HG03280 (cell line): ENCODE measurements at regions not wholly inside any gene's neighbourhood (a gene's known extent, or its start where the extent isn't known, plus 50 kb on each side); places are given as distances from the start of the nearest gene placed in this dataset.
"Not testable (repeated sequence)": the region's sequence is repeated elsewhere in the genome, so short reads cannot be mapped to it uniquely, and the experiment has no call there.

ENCODE experiments used
- ATAC-seq: cut with Tn5 transposase; IDR thresholded peaks from one replicate; pipeline ENCODE4 v1.9.1; 2021; ENCODE audit warnings: mild to moderate bottlenecking, moderate library complexity; ENCODE audit not compliant: unreplicated experiment

DNA sequence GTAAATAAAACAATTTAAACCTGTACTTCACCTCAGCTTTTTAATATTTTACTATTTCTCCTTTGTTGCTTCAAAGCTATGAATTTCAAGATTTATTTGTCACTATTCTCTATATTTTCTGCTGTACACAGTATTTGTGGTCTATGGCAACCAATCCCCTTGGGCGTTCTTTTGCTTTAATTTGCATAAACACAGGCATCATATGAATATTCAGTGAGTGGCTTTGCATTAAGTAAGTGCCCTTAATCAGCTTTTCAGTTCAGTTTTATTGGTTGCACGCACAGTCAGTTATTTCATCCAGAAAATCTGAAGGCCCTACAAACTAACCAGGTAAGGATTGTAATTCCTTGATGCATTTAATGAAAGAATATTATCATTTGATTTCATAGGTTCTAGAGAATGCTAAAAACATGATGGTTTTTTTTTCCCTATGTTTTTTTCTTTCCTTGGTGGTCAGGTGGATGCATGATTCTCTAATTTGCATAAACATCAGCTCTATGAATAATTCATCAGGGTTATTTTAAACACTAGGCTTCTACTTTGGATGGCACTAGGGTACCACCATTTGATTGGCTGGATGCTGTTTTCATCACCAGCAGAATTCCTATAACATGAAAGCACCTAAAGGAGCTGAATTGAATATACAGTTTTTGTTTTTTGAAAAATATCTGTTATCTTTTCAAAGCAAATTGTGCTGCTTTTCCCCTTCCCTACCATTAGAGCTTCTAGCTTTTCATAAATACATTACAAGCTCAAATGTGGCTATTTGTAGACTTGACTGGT, 249.2 kb upstream of the CCNH start:
- no peak for ATAC-seq

DNA sequence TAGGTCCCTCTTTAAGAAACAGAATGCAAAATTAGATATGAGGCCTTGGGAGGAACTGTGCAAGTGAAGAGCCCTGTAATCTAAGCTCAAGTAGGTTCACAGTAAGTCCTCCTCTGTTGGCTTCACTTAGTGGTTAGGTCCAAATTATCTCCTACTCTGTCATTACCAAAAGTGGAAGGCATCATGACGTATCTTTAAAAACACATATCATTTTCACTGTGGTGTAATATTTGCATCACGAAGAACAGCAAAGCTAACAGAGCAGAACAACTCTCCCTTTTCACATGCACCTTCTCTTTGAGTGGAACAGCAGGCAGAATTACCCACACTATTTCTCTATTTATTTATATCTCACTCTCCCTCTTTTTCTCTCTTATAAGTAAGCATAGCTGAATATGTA, 240.5 kb upstream of the CCNH start:
- ATAC-seq: no peak

DNA sequence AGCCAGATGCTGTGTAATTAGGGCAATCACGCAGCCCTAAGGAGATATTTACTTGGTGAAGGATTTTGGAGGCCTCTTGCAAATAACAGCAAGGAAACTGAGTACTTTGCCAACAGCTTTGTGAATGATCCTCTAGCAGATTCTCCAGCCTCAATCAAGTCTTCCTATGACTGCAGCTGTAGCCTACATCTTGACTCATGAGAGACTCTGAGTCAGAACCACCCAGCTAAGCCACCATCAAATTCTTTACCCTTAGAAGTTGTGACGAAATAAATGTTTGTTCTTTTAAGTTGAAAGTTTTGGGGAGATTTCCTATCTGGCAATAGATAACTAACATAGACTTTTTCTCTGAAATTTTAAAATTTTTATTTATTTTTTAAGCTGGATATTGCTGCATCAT, 237.6 kb upstream of the CCNH start:
- ATAC-seq: no peak

DNA sequence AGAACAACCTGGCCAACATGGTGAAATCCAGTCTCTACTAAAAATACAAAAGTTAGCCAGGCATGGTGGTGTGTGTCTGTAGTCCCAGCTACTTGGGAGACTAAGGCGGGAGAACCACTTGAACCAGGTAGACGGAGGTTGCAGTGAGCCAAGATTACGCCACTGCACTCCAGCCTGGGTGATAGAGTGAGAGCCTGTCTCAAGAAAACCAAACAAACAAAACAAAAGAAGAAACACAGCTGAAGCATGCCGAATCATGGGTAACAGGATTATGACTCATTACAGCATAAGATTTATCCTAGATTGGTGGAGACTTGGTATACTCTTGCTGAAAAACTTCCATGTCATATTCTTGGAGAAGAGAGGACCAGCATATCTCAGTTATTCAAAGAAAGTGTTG, 236.7 kb upstream of the CCNH start:
- no peak for ATAC-seq

DNA sequence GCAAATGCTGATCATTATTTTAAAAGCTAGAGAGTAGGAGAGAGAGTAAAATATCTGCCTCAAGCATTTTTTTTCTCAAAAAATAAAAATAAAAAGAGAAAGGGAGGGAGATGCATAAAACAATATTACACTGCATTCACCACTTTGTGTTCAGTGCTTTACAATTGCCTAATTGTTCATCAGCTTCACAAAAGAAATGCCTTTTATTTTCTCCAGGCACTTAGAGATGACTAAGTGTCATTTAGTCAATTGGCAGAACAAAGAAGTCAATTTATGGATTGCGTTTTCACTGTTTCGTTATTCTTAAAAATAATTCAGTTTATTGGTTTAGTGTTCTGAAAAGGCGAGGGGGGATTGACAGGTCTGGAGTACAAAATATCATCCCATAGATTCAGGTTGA, 232.5 kb upstream of the CCNH start:
- ATAC-seq: no peak

DNA sequence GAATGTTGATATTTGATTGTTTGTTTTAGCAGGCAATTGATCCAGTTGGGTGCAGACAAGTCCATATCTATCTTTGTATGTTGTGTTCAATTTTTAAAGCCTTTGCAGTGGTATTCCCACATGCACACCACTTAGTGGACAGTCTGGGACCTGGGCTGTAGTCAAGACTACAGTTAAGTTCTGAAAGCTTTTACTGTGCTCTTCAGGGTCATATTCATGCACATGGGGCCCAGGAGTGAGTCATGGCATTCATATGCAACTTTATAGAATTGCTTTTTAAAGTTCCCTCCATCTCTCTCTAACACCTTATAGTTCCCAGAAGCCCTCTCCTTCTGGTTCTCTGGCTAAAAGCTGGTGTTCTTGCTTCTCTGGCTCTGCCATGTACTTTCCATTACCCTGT, 228.2 kb upstream of the CCNH start:
- ATAC-seq: no peak

DNA sequence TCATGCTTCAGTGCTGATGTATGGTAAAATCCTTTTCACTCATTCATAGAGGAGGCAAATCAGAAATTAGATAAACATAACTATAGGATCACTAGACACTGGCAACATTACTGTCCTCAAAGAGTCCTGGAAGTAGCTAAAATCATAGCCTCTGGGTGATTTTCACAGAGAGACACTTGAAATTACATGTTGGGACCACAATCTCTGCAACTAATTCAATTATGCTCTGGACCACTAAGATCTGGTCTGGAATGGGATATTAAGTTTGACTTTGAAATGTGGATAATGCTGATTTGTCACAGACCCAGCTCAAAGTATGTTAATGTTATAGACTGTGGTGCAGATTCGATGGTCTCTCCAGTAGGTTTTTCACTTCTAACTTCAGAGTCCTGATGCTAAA, 214.6 kb upstream of the CCNH start:
- ATAC-seq: no peak

DNA sequence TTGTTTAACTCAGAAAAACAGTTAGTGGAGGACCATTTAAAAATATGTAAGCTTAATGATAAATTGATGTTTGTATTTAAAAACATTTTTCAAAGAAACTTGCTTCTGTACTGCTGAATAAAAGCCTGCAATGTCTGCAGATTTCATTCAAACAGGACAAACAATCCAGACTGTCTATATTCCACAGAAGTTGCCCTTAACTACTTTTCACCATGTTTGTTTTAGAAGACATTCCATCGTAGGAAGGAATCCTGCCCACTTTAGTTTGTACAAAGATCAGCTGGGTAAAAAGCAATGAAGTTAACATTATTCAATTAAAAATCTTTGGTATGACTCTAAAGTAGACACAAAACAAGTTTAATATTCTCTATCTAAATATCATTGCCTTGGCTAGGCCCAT, 195.7 kb upstream of the CCNH start:
- ATAC-seq: no peak

DNA sequence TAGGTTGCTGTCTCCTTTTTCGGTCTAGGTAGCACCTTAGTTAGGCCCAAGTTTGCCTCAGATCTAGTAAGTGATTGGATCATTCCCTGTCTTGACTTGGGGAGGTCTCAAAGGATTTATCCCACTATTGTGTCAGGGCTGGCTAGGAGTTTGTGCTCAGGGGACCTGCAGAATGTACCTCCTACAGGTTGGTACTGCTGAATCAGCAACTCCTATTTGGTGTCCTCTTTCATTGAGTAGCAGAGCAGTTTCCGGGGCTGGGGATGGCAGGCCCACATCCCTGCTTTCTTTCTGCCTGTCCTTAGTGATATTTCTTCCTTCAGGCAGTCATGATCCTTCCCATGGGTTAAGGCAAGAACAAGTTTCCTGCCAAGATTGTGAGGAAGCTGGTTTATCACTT, 192.9 kb upstream of the CCNH start:
- ATAC-seq: no peak

DNA sequence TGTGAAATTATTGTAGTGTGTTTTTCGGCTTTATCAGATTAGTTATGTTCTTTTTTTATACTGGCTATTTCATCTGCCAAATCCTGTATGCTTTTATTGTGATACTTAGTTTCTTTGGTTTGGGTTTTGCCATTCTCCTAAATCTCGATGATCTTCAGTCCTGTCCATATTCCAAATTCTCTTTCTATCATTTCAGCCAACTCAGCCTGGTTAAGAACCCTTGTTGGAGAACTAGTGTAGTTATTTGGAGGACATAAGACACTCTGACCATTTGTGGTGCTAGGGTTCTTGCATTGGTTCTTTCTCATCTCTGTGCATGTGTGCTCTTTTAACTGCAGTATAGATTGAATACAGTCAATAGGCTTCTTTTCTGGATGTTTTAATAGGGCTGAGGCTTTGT, 187.0 kb upstream of the CCNH start:
- ATAC-seq: no peak

DNA sequence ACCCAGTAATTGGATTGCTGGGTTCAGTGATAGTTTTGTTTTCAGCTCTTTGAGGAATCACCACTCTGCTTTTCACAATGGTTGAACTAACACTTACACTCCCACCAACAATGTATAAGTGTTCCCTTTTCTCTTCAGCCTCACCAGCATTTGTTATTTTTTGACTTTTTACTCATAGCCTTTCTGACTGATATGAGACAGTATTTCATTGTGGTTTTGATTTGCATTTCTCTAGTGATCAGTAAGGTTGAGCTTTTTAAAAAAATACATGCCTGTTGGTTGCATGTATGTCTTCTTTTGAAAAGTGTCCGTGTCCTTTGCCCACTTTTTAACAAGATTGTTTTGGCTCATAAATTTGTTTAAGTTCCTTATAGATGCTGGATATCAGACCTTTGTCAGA, 185.7 kb upstream of the CCNH start:
- ATAC-seq: no peak

DNA sequence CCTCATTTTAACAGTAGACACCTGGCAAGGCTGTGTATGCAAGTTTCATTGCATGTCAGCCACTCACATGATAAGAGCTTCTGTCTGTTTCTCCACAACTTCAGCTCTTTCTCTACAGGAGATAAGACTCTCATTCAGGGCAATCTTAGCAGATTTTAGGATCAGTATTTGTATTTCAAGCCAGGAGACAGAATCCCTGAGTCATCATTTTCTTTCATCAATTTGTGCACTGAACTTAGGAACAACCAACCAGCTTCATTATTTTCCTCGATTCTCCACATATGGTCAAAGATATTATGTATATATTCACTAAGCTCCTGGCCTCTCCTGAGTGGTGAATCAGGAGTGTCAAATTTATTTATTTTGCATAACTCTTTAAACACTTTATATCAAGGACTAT, 181.8 kb upstream of the CCNH start:
- no peak for ATAC-seq

DNA sequence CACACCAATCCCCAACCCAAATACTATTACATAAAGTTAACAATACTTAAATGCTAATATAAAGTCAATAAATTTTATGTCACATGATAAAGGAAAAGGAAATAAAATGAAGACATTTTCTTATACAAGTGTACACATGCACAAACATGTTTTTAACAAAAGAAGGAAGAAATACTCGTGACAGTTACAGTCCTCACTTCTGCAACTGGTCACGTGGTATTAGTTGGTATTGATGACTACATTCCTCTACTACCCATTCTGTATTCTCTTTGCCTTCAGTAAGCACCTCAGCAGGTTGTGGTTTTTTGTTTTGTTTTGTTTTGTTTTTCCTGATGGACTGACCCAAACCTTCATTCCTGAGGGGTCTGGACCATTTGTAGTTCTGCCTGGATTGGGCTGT, 176.9 kb upstream of the CCNH start:
- no peak for ATAC-seq

DNA sequence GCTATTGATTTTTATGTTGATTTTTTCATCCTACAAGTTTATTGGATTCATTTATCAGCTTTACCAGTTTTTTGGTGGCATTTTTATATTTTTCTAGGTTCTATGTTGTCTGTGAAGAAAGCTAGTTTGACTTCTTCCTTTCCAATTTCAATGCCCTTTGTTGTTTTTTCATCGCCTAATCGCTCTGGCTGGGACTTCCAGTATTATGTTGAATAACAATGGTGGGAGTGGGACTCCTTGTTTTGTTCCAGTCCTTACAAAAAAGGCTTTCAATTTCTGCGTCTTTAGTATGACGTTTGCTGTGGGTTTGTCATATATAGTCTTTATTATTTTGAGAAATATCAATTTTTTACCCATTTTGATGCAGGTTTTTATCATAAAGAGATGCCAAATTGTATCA, 175.6 kb upstream of the CCNH start:
- ATAC-seq: no peak

DNA sequence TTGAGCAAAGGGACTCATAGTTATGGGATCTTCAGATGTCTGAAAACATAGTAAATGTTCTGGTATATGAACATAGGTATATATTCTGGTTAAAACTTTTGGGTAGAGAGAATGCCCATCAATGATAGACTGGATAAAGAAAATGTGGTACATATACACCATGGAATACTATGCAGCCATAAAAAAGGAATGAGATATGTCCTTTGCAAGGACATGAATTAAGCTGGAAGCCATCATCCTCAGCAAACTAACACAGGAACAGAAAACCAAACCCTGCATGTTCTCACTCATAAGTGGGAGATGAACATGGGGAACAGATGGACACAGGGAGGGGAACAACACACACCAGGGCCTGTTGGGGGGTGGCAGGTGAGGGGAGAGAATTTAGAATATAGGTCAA, 171.0 kb upstream of the CCNH start:
- not testable (repeated sequence) for ATAC-seq

DNA sequence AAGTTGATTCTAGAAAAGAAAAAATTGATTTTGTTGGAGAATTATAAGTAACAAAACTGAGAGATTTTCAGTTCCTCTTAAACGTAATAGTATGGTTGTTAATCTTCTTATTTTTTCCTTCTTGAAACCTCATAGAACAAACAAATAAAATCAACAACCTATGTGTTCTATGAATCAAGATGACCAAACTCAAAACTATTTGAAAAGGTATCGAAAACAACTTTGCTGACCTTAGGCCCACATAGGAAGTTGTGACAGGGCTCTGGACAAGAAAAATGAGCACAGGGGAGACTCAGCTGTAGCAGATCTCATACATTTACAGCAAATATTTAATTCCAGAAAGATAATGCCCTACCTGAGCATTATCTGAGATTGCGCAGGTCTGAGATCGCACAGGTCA, 169.4 kb upstream of the CCNH start:
- ATAC-seq: peak; percentile 57

DNA sequence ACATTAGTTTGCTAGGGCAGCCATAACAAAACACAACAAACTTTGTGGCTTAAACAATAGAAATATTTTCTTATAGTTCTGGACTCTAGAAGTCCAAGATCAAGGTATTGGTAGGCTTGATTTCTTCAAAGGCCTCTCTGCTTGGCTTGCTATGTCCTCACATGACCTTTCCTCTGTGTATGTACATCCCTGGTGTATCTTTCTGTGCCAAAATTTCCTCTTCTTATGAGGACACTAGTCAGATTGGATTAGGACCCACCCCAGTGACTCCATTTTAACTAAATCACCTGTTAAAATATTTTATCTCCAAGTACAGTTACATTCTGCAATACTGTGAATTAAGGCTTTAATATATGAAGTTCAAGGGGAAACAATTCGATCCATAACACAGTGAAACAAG, 168.9 kb upstream of the CCNH start:
- ATAC-seq: no peak

DNA sequence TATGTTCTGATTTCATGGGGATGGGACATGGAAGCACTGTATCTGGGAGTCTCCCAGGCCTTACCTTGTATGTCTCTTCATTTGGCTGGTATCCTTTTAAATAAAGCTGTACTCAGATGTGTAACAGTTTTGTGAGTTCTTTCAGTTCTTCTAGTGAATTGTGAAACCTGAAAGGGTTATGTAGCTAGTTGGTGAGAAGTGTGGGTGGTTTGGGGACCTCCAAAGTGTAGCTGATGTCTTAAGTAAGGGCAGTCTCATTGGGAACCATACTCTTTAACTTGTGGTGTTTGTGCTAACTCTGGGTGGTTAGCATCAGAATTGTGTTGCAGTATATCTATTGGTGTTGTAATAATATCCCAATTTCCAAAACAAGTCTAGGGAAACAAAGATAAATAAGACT, 166.9 kb upstream of the CCNH start:
- no peak for ATAC-seq

DNA sequence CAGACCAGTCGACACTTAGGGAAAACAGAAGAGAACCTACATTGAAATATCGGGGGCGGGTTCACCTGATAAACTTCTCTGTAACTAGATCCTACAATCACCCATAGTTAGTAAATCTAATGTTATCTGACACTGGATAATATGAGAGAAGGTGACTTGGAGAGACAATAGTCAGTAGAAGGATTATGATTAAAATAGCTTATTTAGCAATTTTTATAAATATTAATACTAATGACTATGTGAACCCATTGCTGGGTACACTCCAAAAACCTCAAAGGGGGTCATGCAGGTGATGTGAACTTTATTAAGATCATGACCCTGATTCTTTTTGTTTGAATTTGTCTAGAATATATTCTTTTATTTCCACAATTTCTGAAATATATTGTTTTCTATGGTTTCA, 164.1 kb upstream of the CCNH start:
- no peak for ATAC-seq

DNA sequence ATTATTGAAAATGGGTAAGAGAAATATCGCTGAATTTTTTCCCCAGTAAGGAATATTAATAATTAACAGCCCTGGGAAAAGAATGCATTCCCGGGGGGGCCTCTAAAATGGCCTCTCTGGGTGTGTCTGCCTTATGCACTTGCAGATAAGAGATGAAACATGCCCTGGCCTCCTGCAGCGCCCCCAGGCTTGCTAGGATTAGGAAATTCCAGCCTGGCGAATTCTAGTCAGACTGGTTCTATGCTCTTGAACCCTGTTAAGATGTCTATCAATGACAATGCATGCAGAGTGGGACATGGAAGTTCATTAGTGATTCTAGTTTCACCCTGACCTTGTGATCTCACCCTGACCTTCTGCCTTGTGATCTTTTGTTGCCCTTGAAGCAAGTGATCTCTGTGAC, 163.6 kb upstream of the CCNH start:
- ATAC-seq: not testable (repeated sequence)

DNA sequence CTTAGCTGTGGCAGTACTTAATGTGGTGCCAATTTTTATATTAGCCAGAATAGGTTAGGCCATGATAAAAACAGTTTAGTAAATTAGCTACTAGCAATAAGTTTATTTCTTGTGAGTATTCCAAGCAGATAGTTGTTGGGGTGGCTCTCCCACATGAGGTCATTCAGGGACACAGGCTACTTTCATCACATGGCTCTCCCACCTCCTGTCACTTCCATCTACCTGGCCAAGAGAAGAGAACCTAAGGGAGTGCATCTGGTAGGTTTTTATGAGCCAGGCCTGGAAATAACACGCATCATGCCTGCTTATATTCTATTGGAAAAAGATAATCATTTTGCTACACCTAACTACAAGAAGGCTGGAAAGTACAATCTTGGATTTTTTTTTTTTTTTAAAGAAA, 161.4 kb upstream of the CCNH start:
- ATAC-seq: no peak

DNA sequence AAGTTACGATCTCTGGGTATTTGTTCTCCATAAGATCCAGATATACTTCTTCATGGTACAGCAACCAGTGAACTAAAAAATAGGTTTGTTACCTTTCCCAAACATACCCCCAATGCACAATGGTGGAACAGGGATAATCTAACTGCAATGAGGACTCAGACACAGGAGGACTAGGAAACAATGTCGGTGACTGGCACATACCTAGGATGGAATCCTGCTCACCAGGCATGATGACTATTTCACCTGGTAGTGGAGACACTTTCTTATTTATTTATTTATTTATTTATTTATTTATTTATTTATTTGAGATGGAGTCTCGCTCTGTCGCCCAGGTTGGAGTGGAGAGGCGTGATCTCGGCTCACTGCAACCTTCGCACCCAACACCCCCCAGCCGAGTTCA, 159.9 kb upstream of the CCNH start:
- no peak for ATAC-seq

DNA sequence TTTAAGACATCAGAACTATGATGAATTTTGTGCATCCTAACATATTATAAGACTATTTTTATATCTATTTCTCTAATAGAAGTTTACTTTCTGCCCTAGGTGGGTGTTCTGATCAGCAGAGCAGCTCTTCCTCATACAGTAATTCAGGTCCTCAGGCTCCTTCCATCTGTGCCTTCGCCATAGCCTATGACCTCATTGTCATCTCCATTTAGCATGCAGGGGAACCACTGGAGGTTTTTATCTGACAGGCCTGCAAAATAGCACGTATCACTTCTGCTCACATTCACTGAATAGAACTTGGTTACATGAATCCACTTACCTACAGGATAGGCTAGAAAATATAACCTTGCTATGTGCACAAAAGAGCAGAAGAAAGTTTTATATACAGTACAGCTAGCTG, 159.4 kb upstream of the CCNH start:
- no peak for ATAC-seq
